Tibial nerve (tissue), 4 donors: ENCODE measurements at regions not wholly inside any gene's neighbourhood (a gene's known extent, or its start where the extent isn't known, plus 50 kb on each side); places are given as distances from the start of the nearest gene placed in this dataset.

ENCODE experiments used
- CTCF ChIP-seq, 5 experiments: fragments of 200-600 bp in 3 of 5; fragments of 450-650 bp in 2 of 5; sonication (generic) in 3 of 5; IDR thresholded peaks; one replicate each; pipeline ENCODE4 v1.5.1; 2016 to 2019; ENCODE audit warnings: antibody characterized with exemption in 5 of 5, mild to moderate bottlenecking in 3 of 5, moderate library complexity in 2 of 5
- EP300 ChIP-seq, 2 donors: sonication (generic); formaldehyde crosslinking; IDR thresholded peaks; one replicate each; pipeline ENCODE4 v1.6.1; 2017; ENCODE audit warnings: antibody characterized with exemption in 2 of 2, mild to moderate bottlenecking in 1 of 2
- POLR2A ChIP-seq, 2 donors: fragments of 450-650 bp; IDR thresholded peaks; one replicate each; pipeline ENCODE4 v1.6.1; 2017; ENCODE audit warnings: antibody characterized with exemption in 2 of 2, mild to moderate bottlenecking in 2 of 2, moderate library complexity in 2 of 2

- TF ChIP-seq CTCF (IDR thresholded peaks at IDR 0.05) (no peak), EP300 (IDR thresholded peaks at IDR 0.05) (no peak), POLR2A (IDR thresholded peaks at IDR 0.05) (no peak)
Observed at GRCh38 chr6:9583753-9584352, 831.0 kb downstream of the TFAP2A start.
